Loucy (cell line): ENCODE measurements at regions not wholly inside any gene's neighbourhood (a gene's known extent, or its start where the extent isn't known, plus 50 kb on each side); places are given as distances from the start of the nearest gene placed in this dataset.

Source experiments
- H2AFZ ChIP-seq: fragments of 200-600 bp; sonication (generic); 2 replicates; pipeline ENCODE4 v1.6.0; 2016; ENCODE audit warnings: antibody characterized with exemption, mild to moderate bottlenecking, low read length, moderate library complexity
- H3F3A ChIP-seq: fragments of 200-600 bp; 2 replicates; pipeline ENCODE4 v1.6.0; 2016; ENCODE audit warnings: antibody characterized with exemption, low read depth, mild to moderate bottlenecking
- H3K27me3 ChIP-seq: fragments of 200-600 bp; sonication (generic); 2 replicates; pipeline ENCODE4 v1.6.1; 2014; ENCODE audit warnings: low read length, mild to moderate bottlenecking; ENCODE audit not compliant: insufficient read depth, poor library complexity, severe bottlenecking
- H3K36me3 ChIP-seq: fragments of 200-600 bp; sonication (generic); 2 replicates; pipeline ENCODE4 v1.6.1; 2016; ENCODE audit warnings: low read length; ENCODE audit not compliant: insufficient read depth
- H3K4me1 ChIP-seq: fragments of 200-600 bp; sonication (generic); 2 replicates; pipeline ENCODE4 v1.5.1; 2014; ENCODE audit warnings: low read length, mild to moderate bottlenecking; ENCODE audit not compliant: insufficient read depth, poor library complexity, severe bottlenecking
- H3K4me2 ChIP-seq: fragments of 200-600 bp; sonication (generic); 2 replicates; pipeline ENCODE4 v1.6.0; 2014; ENCODE audit warnings: antibody characterized with exemption, low read length, low read depth, mild to moderate bottlenecking; ENCODE audit not compliant: poor library complexity, severe bottlenecking
- H3K4me3 ChIP-seq: fragments of 200-600 bp; sonication (generic); 2 replicates; pipeline ENCODE4 v1.5.1; 2014; ENCODE audit warnings: low read length, mild to moderate bottlenecking, mixed read lengths; ENCODE audit not compliant: poor library complexity, severe bottlenecking
- H3K79me2 ChIP-seq: fragments of 200-600 bp; sonication (generic); 2 replicates; pipeline ENCODE4 v1.6.1; 2014; ENCODE audit warnings: low read length; ENCODE audit not compliant: insufficient read depth
- H3K9ac ChIP-seq: fragments of 200-600 bp; sonication (generic); 2 replicates; pipeline ENCODE4 v1.6.0; 2014; ENCODE audit warnings: mild to moderate bottlenecking, low read depth, low read length, moderate library complexity; ENCODE audit not compliant: poor library complexity, severe bottlenecking
- H3K9me2 ChIP-seq: fragments of 200-600 bp; sonication (generic); replicated peaks from 2 replicates; pipeline ENCODE4 v1.6.1; 2016; ENCODE audit warnings: low read depth, low read length, mixed read lengths
- H3K9me3 ChIP-seq: fragments of 200-600 bp; sonication (generic); 2 replicates; pipeline ENCODE4 v1.6.1; 2014; ENCODE audit warnings: mild to moderate bottlenecking, antibody characterized with exemption, low read length, low read depth; ENCODE audit not compliant: insufficient read depth
- H4K20me1 ChIP-seq: fragments of 200-600 bp; sonication (generic); 2 replicates; pipeline ENCODE4 v1.6.0; 2014; ENCODE audit warnings: antibody characterized with exemption, low read length, mild to moderate bottlenecking; ENCODE audit not compliant: insufficient read depth, poor library complexity, severe bottlenecking
- CTCF ChIP-seq: fragments of 200-600 bp; sonication (generic); conservative IDR thresholded peaks from 2 replicates; pipeline ENCODE4 v1.5.1; 2014; ENCODE audit warnings: mild to moderate bottlenecking, antibody characterized with exemption, low read length
- EZH2phosphoT487 ChIP-seq: fragments of 200-600 bp; IDR thresholded peaks from 2 replicates; pipeline ENCODE4 v1.6.1; 2018; ENCODE audit warnings: antibody characterized with exemption, mild to moderate bottlenecking, moderate library complexity, borderline replicate concordance

GRCh38 chr16:8178271-8178670 is 412.0 kb downstream of the TMEM114 start:
- TF ChIP-seq CTCF (no peak), EZH2phosphoT487 (no peak)
- Histone ChIP-seq H2AFZ (no peak overlapping the region), H3K36me3 (no peaks in the 10 kb centered on the region), H3K4me2 (no peak overlapping the region), H3K79me2 (no peaks in the 10 kb centered on the region), H3K9me3 (no peaks in the 10 kb centered on the region), H3K9ac (no peak overlapping the region), H3K4me1 (no peaks in the 10 kb centered on the region), H4K20me1 (no peaks in the 10 kb centered on the region), H3K4me3 (no peak overlapping the region), H3K27me3 (no peaks in the 10 kb centered on the region), H3F3A (no peaks in the 10 kb centered on the region), H3K9me2 (no peaks in the 10 kb centered on the region)

- no peak for TF ChIP-seq CTCF
- TF ChIP-seq EZH2phosphoT487 = no peak
- H3K79me2 ChIP-seq = no peaks in the 10 kb centered on the region
- H3K9me2 ChIP-seq = no peaks in the 10 kb centered on the region
- no peak overlapping the region for H3K4me2 ChIP-seq
- no peaks in the 10 kb centered on the region for H3K36me3 ChIP-seq
- no peaks in the 10 kb centered on the region for H3F3A ChIP-seq
- H3K4me1 ChIP-seq = no peaks in the 10 kb centered on the region
- no peaks in the 10 kb centered on the region for H3K27me3 ChIP-seq
- no peak overlapping the region for H3K4me3 ChIP-seq
- no peaks in the 10 kb centered on the region for H4K20me1 ChIP-seq
- no peak overlapping the region for H2AFZ ChIP-seq
- no peaks in the 10 kb centered on the region for H3K9me3 ChIP-seq
- H3K9ac ChIP-seq = no peak overlapping the region
Measured at GRCh38 chr16:8175411-8175810, 414.9 kb downstream of the TMEM114 start.

- no peaks in the 10 kb centered on the region for H3K27me3 ChIP-seq
- H4K20me1 ChIP-seq = no peaks in the 10 kb centered on the region
- no peaks in the 10 kb centered on the region for H3K9me3 ChIP-seq
- H3K79me2 ChIP-seq = no peaks in the 10 kb centered on the region
- H3K4me3 ChIP-seq = no peak overlapping the region
- no peaks in the 10 kb centered on the region for H3F3A ChIP-seq
- peak; percentile 64 for TF ChIP-seq CTCF
- TF ChIP-seq EZH2phosphoT487 = no peak
- H3K36me3 ChIP-seq = no peaks in the 10 kb centered on the region
- no peak overlapping the region for H2AFZ ChIP-seq
- H3K4me1 ChIP-seq = no peaks in the 10 kb centered on the region
- H3K4me2 ChIP-seq = no peak overlapping the region
- no peak overlapping the region for H3K9ac ChIP-seq
- H3K9me2 ChIP-seq = no peaks in the 10 kb centered on the region
Measured at GRCh38 chr16:8173111-8173644, 417.1 kb downstream of the TMEM114 start.
